Fibroblast of the conjunctiva (primary cell): ENCODE measurements at regions not wholly inside any gene's neighbourhood (a gene's known extent, or its start where the extent isn't known, plus 50 kb on each side); places are given as distances from the start of the nearest gene placed in this dataset.
"Not testable (repeated sequence)": the region's sequence is repeated elsewhere in the genome, so short reads cannot be mapped to it uniquely, and the experiment has no call there.

Experiments used
- DNase-seq: peaks from one replicate; pipeline ENCODE4 v3.0.0-alpha.2; 2010; ENCODE audit warnings: low read depth

DNA sequence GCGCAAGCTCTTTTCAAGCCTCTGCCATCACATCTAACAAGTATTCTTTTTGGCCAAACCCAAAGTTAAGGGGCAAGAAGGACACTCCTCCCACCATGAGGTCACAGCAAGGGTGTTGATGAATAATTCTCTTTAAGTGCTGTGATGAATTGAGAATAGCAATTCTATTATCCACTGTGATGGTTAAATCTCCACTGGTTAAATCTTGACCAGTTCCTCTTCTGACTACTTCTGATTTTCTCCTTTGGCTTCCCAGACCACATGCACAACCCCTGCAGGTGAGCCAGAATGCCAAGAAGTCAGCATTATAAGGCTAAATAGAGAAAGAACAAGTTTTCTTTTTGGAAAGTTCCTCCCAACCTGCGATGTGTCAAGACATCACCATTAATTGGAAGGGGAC is 90.6 kb upstream of the BCL2L14 start:
- no peak for DNase-seq

- no peak for DNase-seq
Observed at GRCh38 chr12:11981121-11981733, 89.5 kb upstream of the BCL2L14 start.

GRCh38 chr12:11984417-11984816 is 86.3 kb upstream of the BCL2L14 start:
- no peak for DNase-seq

DNA sequence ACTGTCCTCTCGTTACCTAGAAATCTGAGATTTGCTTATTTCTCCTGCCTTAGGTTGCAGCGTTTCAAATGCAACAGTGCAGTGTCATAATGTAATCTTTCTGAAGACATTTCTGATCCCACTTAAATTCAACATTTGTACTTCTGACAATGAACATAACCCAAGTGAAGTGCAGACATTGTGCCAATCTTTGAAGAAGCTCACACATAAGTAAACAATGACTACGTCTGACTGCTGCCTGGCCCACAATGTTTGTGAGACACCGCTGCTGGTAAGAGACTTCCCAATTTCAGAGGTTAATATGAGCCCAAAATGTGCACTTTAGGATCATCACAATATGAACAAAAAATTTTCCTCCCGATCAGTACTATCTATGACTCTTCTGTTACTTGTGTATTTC is 84.6 kb upstream of the BCL2L14 start:
- DNase-seq: no peak

GRCh38 chr12:11987901-11988300 is 82.8 kb upstream of the BCL2L14 start:
- DNase-seq: no peak

DNA sequence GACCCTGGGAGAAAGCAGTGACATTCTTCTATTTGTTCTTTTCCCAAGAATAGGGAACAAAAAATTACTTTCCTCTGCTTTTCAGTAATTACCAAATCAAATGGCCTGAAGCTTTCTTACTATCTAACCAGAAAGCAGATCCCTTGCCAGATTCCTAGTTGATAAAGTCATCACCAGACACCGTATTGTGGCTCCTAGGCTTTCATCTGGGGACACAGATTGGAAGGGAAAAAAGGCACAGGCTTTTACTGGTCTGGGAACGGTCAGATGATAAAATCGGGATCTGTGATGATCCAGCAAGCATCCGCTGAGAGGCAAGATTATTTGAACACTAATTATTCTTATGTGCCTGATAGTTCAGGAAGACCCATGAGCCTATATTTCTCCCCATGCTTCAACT is 79.1 kb upstream of the BCL2L14 start:
- DNase-seq: no peak

- DNase-seq: no peak
Observed at GRCh38 chr12:11992515-11992914, 78.2 kb upstream of the BCL2L14 start.

DNA sequence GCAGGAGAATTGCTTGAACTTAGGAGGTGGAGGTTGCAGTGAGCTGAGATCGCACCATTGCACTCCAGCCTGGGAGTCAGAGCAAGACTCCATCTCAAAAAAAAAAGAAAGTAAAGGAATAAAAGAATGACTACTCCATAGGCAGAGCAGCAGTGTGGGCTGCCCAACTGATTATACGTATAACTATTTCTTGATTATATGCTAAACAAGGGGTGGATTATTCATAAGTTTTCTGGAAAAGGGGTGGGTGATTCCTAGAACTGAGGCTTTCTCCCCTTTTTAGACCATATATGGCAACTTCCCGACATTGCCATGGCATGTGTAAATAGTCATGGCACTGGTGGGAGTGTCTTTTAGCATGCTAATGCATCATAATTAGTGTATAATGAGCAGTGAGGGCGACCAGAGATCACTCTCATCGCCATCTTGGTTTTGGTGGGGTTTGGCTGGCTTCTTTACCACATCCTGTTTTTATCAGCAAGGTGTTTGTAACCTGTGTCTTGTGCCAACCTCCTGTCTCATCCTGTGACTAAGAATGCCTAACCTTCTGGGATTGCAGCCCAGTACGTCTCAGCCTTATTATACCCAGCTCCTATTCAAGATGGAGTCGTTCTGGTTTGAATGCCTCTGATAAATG is 72.3 kb upstream of the BCL2L14 start:
- DNase-seq: not testable (repeated sequence)

- DNase-seq: no peak
Observed at GRCh38 chr12:11998944-11999315, 71.8 kb upstream of the BCL2L14 start.

DNA sequence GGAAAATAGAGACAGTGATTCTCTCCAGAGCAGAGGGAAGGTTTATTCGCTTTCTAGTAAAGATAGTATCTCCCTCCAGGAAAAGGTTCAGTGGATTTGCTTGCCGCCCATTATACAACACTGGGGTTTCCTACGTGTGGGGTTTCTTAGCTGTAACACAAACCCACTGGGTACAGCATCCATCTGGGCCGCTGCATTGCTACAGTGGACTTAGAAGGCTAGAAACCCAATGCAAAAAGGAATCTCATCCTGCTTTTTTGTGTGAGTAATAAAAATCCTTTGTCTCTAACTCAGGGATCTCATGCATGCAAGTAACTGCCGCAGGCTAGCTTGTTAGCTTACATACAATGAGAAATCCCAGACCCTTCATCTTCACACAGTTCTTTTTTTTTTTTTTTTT is 67.1 kb upstream of the BCL2L14 start:
- DNase-seq: no peak

- DNase-seq: no peak
Observed at GRCh38 chr12:12004524-12004923, 66.2 kb upstream of the BCL2L14 start.

- no peak for DNase-seq
Observed at GRCh38 chr12:12007001-12007712, 63.6 kb upstream of the BCL2L14 start.

- no peak for DNase-seq
Observed at GRCh38 chr12:12007713-12008231, 63.0 kb upstream of the BCL2L14 start.

- DNase-seq: no peak
Observed at GRCh38 chr12:12008232-12008850, 62.4 kb upstream of the BCL2L14 start.

GRCh38 chr12:12008931-12009611 is 61.7 kb upstream of the BCL2L14 start:
- DNase-seq: no peak

GRCh38 chr12:12009749-12010276 is 60.9 kb upstream of the BCL2L14 start:
- not testable (repeated sequence) for DNase-seq

DNA sequence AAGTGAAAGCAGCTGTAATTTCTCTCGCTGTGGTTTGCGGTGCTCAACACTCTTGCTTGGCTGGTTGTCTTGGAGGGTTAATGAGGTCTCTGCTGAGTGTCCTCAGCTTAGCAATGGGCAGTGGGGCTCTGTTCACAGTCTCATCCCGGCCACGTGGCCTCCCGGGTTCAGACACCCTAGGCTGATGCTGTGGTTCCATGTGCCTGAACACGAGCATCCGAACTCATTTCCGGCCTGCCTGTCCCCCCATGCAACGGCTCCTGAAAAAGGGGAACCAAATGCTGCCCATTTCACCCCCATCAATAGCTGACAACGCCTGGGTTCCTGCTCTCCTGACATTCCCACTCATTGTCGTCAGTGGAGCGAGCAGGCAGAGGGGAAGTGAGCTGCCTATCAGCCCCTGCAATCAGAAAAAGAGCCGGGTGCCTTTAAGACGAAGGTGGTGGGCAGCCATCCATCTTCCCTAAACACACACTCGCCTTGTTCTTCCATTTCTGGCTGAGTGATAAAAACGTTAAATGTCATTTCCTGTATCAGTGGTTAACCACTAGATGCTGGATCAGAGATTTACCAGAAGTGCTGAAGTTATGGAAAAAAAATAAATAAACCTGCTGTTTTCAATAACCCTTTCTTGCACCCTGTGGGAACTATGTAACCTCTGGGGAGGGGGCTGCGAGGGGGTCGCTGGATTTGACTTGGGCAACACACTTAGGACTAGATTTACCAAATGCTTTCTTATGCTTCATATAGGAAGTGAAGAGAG is 60.3 kb upstream of the BCL2L14 start:
- no peak for DNase-seq

GRCh38 chr12:12011880-12012260 is 58.9 kb upstream of the BCL2L14 start:
- DNase-seq: no peak

GRCh38 chr12:12015073-12015685 is 55.6 kb upstream of the BCL2L14 start:
- no peak for DNase-seq

DNA sequence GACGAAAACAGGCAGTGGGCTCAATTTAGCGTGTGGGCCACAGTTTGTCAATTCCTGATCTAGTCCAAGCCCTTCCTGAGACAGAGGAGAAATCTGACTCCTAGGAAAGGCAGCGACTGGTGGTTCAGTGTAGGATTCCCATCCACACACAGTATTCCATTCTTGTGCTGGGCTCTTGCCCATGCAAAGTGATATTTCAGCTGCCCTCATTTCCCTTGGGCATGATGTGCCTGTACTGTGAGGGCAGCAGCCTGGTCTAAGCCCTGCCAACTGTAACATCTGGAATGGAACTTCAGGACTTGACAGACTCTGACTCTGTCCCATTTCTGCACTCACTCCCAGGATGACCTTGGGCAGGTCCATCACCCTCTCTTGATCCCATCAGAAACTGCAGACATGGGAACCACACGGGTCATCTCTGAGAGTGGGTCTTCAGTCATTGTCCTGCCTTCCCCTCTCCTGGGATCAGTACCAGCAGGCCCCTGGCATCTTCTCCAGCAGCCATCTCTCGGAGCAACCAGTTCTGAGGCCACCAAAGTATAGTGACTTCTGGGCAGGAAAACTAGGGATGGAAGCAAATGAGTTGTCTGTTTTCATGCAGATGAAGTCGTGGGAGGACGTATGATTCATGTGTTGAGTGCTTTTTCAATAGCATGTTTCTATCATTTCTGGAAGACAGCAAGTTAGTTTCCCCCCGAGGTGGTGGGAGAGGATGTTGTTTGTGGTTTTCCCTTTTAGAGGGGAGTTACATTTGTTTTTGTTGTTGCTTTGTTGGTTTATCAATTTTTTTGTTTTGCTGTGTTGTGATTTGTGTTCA is 54.2 kb upstream of the BCL2L14 start:
- DNase-seq: no peak
